Retinal pigment epithelial cell (primary cell): ENCODE measurements at regions not wholly inside any gene's neighbourhood (a gene's known extent, or its start where the extent isn't known, plus 50 kb on each side); places are given as distances from the start of the nearest gene placed in this dataset.

ENCODE experiments used
- DNase-seq: peaks from one replicate; pipeline ENCODE4 v3.0.0-alpha.2; 2010; ENCODE audit warnings: low read depth
- H3K4me3 ChIP-seq: 2 replicates; pipeline ENCODE4 v1.5.1; 2011; ENCODE audit warnings: mild to moderate bottlenecking, low read length, control low read depth, moderate library complexity
- TF ChIP-seq, protein P1 (sequence below): conservative IDR thresholded peaks from 2 replicates; pipeline ENCODE4 v1.5.1; 2011; ENCODE audit warnings: low read depth, low read length, control low read depth, inconsistent platforms

DNA sequence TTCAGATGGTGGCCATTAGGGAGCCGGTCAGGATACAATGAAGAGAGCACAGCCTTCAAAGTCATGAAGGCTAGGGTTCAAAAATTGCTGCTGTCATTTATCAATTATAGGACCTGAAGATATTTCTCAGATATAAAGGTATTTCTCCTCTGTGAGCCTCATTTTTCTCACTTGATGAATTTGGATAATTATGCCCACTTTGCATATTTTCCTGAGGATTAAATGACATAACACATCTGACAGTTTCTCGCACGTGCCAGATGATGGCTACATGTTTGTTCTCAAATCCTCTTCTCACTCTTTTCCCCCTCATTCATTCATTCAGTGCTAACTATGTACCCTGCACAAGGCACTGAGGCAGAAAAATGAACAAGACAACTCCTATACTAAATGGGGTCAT lies 391.6 kb downstream of the INHBA start:
- DNase-seq = no peak
- H3K4me3 ChIP-seq = no peak overlapping the region
- TF ChIP-seq, protein P1, sequence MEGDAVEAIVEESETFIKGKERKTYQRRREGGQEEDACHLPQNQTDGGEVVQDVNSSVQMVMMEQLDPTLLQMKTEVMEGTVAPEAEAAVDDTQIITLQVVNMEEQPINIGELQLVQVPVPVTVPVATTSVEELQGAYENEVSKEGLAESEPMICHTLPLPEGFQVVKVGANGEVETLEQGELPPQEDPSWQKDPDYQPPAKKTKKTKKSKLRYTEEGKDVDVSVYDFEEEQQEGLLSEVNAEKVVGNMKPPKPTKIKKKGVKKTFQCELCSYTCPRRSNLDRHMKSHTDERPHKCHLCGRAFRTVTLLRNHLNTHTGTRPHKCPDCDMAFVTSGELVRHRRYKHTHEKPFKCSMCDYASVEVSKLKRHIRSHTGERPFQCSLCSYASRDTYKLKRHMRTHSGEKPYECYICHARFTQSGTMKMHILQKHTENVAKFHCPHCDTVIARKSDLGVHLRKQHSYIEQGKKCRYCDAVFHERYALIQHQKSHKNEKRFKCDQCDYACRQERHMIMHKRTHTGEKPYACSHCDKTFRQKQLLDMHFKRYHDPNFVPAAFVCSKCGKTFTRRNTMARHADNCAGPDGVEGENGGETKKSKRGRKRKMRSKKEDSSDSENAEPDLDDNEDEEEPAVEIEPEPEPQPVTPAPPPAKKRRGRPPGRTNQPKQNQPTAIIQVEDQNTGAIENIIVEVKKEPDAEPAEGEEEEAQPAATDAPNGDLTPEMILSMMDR = no peak

DNA sequence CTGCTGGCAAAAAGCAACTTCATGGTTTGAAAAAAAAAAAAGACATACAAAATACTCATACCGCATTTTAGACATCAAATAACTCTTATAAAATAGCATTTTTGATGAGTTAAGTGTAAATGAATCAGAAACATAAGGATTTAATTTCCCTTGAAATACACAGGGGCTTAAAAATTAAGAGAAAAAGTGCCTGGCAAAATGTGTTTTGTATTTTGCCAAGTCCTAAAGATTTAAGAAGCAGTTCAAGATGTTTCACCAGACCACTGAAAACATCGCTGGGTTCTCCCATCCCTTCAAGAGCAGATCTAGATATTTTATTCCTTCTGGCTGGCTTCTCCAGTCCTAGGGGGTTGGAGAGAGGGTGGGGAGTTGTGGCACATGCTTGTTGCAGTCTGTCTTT lies 396.4 kb downstream of the INHBA start:
- TF ChIP-seq, protein P1 = no peak
- no peak overlapping the region for H3K4me3 ChIP-seq
- DNase-seq = no peak

DNA sequence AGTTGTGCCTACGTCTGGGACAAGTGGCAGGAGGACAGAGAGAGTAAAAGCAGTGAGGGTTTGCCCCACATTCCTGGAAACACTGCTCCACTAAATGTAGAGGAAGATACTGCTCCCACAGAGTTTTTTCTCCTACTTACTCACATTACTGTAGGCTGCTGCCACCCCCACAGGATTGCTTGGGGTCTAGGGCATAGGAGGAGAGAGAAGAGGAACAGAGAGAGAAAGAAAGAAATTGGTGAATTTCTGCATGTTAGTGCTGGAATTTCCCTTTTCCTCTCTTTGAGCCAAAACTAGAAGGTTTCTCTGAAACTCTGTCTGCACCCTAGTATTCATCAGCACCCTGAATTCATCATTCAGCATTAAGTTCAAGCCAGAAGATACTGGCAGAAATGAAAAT lies 397.9 kb downstream of the INHBA start:
- no peak for DNase-seq
- TF ChIP-seq, protein P1 = no peak
- H3K4me3 ChIP-seq = no peak overlapping the region

DNA sequence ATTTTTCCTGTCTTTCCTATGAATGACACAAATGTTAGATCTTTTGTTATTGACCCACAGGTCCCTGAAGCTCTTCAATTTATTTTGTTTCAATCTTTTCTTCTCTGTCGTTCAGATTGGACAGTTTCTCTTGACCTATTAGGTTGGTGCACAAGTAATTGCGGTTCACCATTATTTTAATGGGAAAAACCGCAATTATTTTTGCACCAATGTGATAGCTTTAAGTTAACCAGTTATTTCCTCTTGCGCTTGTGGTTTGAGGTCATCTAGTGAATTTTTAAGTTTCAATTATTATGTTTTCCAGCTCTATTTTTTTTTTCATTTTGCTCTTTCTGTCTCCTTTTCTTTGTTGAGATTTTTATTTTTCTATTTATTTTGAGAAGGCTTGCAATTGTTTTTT lies 399.2 kb downstream of the INHBA start:
- no peak for DNase-seq
- H3K4me3 ChIP-seq = no peak overlapping the region
- TF ChIP-seq, protein P1 = no peak

DNA sequence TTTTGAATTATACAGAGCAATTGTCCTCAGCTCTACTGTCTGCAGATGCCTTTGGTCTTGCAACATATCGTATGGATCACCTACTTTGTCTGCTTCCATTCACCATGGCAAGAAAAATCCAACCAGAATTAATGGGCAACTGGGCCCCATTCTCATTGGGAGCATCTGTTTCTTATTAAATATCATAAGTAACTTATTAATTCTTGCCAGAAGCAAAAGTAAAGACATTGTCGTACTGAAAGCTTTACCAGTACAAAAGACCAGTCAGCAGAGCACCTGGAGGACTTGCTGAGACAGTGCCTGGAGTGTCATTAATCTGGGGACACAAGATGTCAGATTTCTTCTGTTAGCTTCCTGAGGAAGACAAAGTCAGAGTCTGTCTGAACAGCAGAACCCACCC lies 404.5 kb downstream of the INHBA start:
- TF ChIP-seq, protein P1 = no peak
- no peak overlapping the region for H3K4me3 ChIP-seq
- DNase-seq = no peak

DNA sequence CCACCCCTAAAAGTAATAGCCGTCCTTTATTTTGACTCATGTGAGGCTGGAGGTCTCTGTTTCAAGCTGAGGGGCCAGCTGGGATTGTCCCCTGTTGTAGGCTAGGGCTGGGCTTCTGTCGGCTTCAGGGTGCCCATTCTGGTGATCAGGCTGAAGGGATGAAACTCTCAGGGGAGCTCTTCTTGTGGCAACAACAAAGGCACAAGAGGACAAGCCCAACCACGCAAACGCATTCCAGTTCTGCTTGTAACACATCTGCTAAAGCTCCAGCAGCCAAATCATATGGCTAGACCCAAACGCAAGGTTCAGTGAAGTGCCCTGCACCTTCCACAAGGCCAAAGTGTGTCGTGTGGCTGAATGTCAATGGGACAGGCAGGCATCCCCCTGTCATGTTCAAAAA lies 405.7 kb downstream of the INHBA start:
- no peak for DNase-seq
- H3K4me3 ChIP-seq = no peak overlapping the region
- TF ChIP-seq, protein P1 = no peak

DNA sequence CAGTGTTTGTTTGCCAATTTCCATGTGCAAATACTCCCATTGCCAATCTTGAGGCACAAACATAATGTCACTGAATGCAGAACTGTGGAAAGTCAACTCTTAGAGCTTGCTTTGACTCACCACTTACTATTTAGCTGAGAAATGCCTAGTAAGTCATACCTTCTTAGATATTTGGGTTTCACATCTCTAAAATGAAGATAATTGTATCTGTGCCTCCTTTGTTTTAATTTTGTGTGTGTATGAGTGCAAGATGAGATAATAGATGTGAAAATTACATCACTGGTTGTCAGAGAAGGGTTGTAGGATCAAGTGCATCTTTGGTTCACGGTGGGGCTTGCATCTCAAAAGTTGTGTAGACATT lies 407.5 kb downstream of the INHBA start:
- no peak for DNase-seq
- TF ChIP-seq, protein P1 = no peak
- H3K4me3 ChIP-seq = no peak overlapping the region
